GM18502 (cell line): ENCODE measurements at regions not wholly inside any gene's neighbourhood (a gene's known extent, or its start where the extent isn't known, plus 50 kb on each side); places are given as distances from the start of the nearest gene placed in this dataset.

Source experiments
- ATAC-seq: cut with Tn5 transposase; IDR thresholded peaks from one replicate; pipeline ENCODE4 v1.9.1; 2021; ENCODE audit warnings: mild to moderate bottlenecking; ENCODE audit not compliant: unreplicated experiment, poor library complexity

DNA sequence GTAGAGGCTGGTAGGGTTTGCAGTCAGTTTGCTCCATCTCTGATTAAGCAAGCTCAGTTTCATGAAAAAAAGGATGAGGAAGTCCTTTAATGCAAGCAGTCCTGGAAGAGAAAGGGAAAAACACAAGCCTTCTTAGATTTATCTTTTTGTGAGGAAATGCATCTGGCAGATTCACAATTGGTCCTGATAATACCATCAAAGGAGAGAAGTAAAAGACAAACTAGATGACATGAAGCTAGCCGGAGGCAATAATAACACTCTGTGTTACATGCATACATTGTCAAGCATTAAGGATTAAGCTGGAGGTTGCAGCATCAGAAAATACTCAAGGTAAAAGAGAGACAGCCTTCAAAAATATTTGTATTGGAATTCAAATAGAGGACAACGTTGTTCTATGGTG, 356.0 kb upstream of the TEX13C start, which contains the start of gene TENM1:
TSS of gene TENM1 (minus strand) at position 101 of the 400 bp plus-strand sequence.
- ATAC-seq = no peak

DNA sequence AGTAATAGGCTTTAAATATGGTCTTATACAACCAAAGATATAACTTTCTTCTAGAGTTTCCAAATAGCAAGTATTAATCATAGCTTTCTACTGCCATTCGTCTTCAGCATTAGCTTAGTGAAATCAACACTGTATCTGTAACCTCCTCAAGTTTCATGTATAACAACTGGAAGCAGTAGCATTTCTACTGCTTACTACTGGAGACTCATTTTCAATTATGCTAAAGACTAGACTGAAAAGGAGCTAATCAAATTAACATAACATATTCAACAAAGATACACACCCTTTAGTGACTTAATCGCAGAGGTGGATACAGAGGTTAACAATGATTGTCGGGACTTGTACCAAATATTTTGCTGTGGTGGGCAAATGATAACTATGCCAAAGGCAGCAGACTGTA, 344.2 kb upstream of the TEX13C start:
- no peak for ATAC-seq

DNA sequence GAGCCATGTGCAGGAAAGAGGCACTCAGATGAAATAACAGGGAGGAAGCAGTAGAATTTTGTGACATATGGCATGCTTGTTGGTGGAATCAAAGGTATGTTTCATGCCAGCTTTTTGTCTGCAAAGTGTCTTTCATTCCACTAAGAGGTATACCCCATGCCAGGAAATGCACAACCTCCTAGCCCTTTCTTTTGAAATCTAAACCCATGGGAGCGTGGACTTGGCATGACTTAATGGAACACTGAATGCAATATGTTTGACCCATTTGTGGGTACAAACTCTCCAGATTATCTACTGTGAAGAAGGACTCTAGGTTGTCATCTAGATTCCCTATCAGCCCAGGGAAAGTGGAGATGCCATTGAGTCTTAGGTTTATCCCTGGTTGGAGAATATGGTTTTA, 338.3 kb upstream of the TEX13C start:
- no peak for ATAC-seq

DNA sequence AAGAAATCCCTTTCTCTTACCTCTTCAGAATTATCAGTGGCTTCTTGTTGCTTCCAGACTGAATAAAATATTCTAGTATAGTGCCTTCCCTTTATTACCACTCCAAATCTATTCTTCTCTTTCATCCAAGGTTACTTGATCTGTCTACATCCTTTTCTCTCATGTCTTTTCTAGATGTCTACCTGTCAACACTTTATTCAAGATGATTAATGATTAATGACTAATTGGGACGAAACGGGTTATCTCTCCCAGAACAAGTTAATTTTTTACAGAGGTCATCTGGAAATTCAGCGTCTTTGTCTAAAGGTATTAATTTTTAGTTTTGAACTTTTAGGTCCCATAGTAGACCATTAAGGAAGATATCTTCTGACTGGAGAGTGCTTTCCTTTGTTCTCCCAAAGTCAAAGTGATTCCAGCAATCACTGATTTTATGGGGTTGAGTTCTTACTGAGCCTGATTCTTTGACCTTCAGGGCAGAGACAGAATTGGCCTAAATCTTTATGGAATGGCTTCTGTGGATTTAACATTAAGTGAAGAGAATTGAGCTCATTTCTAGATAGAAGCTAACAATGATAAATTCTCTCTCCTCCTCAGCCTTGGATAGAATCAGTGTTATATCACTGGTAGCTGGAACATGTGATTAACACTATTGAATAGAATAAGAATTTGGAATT, 335.4 kb upstream of the TEX13C start:
- no peak for ATAC-seq

DNA sequence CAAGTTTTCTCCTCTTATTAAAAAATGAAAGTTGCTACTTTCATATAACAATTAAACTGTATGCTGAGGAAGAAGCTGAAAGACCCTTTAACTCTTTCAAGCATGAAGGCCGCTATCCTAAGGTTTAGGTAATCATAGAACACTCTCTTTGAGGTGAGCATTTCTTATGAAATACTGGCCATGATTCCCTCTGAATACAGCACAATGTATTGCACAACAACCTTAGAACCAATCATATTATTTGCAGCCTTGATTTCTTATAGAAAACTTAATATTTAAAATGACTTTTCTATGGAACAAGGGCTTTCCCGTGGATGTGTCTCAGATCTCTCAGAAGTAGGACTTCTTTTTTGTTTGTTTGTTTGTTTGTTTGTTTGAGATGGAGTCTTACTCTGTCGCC, 333.4 kb upstream of the TEX13C start:
- no peak for ATAC-seq

DNA sequence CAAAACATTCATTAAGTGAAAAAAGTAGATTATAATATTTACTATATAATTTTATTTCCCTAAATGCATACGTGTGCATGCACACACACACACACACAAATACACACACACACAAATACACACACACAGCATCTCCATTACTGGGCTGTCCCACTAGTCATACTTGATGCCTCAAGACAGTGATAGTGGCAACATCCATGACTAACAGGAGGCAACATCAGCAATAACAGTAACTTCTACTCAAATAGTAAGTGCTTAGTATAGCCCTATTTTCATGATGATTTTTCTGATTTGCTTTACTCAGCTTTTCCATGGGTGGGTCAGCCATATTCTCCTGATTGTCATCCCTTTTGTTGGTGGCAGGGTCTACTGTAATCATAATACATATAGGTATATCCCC, 325.9 kb upstream of the TEX13C start:
- no peak for ATAC-seq

DNA sequence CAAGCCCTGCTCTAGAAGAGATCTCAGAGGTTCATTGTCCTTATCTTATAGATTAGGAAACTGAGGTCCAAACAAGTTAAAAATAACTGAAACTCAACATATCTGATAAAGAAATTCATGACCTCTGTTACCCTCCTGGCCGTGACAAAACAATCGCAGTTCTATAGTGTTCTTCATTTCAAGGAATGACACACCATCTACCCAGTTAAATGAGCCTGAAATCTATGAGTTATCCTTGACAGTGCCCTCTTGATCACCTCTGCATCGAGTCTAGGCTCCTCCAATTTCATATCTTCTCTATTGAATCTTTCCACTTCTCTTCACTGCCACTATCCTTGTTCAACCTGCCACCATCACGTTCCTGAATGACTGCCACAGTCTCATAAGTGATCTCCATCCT, 325.3 kb upstream of the TEX13C start:
- no peak for ATAC-seq

DNA sequence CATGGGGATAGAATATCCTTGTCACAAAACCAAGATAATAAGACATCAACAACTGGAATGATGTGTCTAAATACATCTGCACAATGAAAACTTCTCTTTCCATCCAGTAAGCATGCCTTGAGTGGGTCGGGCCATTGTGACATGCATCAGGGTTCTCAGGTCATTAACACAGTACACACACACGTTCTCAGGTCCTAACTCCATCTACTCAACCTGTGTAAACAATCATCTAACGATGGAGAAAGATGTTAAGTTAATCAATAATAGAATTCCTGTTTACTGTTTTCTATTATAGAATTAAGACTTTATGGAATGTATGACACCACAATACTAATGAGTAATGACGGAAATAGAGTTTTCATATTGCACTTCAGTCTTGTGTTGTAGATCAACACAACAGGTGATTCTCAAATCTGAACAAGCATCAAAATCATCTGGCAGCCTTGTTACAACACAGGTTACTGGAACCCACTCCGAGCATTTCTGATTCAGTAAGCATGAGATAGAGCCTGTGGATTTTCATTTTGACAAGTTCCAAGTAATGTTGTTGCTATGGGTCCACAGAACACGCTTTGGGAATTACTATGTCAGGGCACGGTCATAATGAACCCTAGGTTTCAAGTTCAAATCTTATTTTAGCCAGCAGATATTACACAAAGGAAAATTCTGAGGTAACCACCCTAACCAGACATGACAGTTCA, 315.8 kb upstream of the TEX13C start:
- ATAC-seq = no peak

DNA sequence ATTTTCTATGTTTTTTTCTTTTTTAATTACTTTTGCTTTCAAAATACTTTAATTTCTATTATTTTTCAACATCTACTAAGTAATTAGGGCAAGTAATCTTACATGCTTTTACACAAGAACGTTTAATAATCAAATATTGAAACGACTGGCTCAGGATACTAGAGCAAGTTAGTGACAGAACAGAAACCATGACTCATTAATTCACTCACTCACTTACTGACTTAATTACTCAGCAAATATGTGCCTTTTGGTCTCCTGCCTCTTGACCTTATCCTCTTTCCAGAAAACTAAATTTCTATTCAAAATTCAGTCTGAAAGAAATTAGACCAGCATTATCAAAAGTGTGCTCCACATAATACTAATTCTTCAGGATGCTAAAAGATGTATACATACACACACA, 314.9 kb upstream of the TEX13C start:
- ATAC-seq = no peak

DNA sequence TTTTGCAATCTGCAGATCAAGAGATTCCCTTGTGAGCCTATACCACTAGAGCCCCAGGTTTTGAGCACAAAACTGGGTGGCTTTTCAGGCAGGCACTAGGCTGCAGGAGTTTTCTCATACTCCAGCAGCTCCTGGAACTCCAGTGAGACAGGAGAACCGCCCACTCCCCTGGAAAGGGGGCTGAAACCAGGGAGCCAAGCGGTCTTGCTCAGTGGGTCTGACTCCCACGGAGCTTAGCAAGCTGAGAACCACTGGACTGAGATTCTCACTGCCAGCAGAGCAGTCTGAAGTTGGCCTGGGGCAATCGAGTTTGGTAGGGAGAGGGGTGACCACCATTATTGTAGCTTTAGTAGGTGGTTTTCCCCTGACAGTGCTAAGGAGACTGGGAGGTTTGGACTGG, 313.8 kb upstream of the TEX13C start:
- ATAC-seq = no peak

DNA sequence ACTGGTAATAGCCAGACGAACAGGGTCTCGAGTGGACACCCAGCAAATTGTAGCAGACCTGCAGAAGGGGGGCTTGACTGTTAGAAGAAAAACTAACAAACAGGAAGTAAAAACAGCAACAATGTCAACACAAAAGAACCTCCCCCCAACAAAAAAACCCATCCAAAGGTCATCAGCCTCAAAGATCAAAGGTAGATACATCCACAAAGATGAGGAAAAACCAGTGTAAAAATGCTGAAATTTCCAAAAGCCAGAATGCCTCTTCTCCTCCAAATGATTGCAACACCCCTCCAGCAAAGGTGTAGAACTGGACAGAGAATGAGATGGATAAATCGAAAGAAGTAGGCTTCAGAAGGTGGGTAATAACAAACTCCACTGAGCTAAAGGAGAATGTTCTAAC, 313.0 kb upstream of the TEX13C start:
- no peak for ATAC-seq

DNA sequence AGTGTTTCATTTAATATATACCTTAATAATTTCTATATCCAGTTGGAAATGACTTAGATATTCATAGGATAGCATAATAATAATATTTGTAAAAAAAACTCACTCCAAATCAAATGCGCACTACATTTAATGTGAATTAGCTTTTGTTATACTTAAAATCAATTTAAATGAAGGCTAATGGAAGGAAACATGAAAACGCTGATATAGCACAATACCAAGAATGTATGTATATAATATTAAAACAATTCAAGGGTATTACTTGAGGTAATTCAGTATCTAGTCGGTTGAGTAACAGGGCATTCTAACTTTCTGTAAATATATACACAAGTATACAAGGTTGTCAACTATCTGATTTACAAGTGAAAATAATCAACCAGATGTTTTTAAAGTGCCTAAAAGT, 307.1 kb upstream of the TEX13C start:
- ATAC-seq = no peak

DNA sequence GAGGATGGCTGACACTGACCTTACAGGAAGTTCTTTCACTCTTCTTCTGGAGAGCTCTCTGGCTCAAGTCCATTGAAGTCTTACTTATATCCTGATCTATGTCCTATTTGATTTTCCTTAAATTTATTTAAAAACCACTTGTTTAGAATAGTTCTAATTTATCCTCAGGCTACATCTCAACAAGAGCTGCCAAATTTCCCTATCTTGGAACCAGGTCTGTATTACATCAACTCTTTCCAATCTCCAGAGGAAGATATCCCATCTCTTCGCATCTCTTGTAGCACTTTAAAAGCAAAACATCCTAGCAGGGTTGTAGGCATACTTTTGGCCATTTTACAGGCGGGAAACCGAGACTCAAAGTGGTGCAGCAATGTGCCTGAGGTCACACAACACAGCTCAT, 290.5 kb upstream of the TEX13C start:
- no peak for ATAC-seq
